Fibroblast of skin of left biceps (primary cell): ENCODE measurements at regions not wholly inside any gene's neighbourhood (a gene's known extent, or its start where the extent isn't known, plus 50 kb on each side); places are given as distances from the start of the nearest gene placed in this dataset.
A peak's percentile ranks its signal among the peaks of the same experiment; 100 is the strongest.

Experiments used
- DNase-seq, 2 experiments: peaks; one replicate each; pipeline ENCODE4 v3.0.0-alpha.2; 2013; ENCODE audit warnings: low read depth in 2 of 2

DNA sequence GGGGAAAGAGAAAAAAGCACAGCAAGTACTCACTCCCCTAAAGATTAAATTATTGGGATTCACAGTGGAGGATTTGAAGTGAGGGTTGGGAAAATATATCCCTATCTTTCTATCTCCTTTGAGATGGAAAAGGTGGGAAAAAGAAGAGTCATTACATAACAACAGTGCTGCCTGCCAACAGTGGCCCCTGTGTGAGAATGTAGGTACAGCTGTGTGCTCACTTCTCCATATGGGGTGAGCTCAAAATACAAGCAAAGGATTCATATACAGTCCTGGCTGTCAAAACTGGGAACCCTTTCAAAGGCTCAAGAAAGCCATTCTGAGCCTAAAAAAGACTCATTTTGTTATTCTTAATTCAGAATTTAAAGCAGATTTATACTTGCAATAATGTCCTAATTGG is 458.5 kb downstream of the GPAM start:
- DNase-seq: no peak

DNA sequence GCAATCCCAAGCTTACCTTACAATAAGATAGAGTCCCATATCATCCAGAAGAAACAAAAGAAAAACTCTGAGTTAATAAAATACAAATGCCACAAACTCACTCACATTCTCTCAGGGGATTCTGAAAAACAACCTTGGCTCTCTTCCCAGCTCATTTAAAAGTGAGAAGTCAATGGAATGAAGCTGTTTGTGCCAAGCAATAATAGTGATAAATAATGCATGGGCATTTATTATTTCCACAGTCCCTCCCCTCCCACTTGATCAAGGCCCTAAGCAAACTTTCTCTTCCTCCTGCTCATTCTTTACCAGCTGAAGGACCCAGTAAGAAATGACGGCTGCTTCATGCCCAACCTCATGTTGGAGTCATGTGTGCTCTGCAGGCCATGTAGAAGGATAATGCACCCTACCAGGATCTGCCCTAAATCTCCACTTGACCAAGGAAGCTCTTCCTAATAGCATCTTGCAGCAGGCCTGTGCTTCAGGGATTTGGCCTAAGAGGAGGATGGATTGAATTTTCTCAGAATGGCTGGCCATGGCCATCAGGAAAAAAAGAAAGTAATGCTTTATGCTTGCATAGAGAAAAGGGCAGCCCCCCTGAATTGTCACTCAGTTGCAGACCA is 451.3 kb downstream of the GPAM start:
- DNase-seq: no peak

GRCh38 chr10:111739125-111739873 is 444.3 kb downstream of the GPAM start:
- DNase-seq: no peak

DNA sequence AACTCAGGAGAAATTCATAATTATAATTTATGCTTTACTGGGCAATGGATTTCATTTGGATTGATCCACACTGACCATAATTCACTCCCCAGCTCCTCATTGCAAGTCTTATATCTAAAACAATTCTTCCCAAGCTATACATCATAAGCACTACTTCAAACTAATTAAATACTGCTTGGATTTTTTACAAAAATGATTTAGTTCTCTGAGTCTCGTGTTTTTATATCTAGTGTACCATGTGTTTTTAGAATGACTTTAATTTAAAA is 443.8 kb downstream of the GPAM start:
- no peak for DNase-seq

GRCh38 chr10:111745982-111746381 is 437.6 kb downstream of the GPAM start:
- no peak for DNase-seq

DNA sequence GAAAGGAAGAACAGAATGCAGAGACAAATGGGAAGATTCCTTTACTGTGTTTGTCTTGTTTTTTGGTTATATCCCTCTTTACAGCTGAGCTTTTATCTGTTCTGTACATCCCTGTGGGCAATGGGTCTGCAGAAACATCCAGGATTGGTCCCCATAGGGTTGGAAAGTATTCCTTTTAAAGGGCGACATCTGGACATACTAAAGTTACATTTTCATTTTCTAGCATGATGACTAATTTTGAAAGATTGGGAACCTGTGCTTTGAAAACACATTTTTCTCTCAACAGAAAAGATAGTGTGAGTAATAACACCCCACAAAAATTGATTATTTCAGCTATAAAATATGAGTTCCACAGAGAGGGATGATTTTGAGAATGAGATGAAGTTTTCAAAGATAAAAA is 435.8 kb downstream of the GPAM start:
- DNase-seq: peak; percentile 53 to 58

DNA sequence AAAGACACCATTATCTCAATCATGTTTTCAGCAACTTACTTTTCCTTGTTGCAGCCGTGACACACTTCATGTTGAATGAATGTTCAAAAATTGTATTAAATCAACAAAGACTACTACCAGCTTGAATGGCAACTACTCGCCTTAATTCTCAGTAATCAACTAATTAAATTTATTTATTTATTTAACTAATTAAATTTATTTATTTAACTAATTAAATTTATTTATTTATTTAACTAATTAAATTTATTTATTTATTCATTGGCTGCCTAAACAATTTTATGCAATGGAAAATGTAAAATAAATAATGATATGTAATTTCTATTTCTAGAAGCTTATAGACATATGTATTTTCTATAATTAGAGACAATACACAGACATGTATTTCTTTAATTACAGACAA is 435.4 kb downstream of the GPAM start:
- DNase-seq: no peak

DNA sequence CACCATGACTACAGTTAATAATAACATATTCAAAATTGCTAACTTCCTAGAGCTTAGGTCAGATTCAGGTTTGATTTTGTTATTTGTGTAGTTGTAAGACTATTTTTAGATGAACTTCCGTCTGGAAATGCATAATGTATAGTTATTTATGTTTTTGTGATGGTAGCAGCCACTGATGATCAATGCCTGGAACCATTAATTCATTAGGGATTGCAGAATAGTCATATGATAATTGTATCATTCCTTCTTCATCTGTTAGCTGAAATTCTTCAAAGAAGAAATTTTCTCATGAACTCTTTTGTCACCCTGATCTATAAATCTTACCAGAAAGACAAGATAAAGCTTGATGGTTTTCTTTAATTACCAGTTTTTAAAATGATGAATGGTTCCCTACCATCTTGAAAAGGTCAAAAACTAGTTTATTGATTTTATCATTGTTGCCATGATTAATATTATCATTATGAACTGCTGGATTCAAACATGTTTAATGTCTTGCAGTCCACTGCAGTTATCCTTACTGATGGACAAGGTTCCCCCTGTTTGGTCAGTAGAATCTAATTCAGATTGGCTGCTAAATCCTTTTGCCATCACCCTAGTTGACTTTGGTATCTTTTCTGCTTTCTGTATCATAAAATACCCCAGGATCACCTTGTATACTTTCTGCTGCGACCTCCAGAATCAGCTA is 433.3 kb downstream of the GPAM start:
- DNase-seq: no peak

- peak; percentile 12 to 17 for DNase-seq
Observed at GRCh38 chr10:111756217-111757061, 427.1 kb downstream of the GPAM start.

DNA sequence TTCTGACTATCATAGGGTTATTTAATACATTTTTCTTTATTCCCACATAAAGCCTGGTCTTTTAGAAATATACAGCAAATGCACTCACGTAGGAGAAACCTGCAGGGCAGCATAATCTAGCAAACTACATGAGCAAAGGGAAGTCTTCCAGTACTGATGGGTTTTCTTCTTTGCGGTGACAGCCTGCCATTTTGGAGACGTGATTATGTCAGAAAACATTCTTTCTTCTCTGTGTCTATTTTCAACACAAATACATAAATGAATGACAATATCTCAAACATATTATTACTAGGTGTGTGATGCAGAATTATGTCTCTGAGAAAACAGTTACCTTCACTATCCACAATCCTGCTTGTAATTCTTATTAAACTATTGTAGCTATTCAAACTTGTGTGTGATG is 425.0 kb downstream of the GPAM start:
- no peak for DNase-seq

DNA sequence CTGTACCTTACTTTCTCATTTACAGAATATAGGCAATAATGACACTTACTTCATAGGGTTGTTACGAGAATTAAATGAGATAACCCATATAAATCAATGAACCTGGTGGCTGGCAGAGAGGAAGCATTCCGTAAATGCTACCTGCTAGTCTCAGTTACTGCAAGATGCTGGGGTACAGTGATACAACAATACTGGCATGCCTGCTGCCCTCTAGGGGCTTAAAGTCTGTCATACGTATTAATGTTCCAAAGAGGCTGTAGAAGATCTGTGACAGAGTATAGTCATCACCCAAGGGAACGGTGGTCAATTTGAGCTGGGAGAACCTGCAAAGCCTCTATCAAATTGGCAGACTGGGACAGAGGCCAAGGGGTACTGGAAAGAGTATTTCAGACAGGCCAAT is 421.5 kb downstream of the GPAM start:
- no peak for DNase-seq

DNA sequence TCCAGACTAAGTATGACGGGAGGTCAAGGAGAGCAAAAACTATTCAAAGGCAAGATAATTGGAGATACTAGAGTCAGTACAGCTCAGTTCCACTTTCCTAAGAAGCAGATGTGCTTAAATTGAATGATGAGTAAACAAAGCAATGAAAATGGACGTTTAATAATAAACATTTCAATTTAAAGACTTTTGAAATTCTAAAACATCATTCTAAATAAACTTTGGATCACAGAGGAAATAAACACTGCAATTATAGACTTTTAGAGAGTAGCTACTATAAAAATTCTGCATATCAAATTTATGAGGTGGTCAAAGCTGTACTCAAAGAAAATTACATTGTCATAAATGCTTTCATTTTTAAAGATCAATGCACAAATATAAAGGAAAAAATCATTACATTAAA is 418.3 kb downstream of the GPAM start:
- DNase-seq: no peak

DNA sequence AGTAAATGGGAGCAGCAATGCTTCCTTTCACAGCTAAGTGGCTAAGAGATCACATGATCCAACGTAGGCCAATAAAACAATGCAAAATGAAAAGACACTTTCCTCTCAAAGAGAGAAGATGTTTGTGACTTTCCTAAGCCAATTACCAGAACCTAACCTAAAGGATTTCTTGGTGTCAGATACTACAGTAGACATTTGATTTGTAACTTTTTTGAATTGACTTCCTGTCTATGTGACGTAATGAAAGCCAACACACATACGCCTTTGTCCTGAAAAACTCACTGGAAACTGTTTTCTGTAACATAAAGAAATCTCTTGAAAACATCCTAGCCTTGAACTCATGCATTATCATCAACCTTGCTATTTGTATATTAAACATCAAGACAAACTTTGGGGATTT is 417.1 kb downstream of the GPAM start:
- no peak for DNase-seq

- DNase-seq: no peak
Observed at GRCh38 chr10:111767661-111768060, 415.9 kb downstream of the GPAM start.

- no peak for DNase-seq
Observed at GRCh38 chr10:111773950-111774349, 409.6 kb downstream of the GPAM start.

DNA sequence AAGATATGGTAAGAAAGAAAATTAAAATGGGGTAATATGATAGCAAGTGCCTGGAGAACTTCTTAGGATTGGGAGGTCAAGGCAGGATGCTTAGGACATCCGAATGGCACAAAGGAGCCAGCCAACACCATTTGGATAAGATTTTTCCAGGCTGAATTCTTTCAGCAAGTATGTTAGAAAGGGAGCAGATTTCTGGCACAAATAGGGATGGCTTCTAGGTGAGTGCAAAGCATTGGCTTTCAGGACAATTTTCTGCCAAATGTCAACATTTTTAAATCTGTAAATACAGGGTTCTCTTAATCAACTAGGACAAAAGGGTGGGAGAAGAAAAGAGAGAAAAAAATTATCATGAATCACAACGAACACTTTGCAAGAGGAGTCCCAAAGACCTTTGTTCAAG is 409.1 kb downstream of the GPAM start:
- DNase-seq: no peak

DNA sequence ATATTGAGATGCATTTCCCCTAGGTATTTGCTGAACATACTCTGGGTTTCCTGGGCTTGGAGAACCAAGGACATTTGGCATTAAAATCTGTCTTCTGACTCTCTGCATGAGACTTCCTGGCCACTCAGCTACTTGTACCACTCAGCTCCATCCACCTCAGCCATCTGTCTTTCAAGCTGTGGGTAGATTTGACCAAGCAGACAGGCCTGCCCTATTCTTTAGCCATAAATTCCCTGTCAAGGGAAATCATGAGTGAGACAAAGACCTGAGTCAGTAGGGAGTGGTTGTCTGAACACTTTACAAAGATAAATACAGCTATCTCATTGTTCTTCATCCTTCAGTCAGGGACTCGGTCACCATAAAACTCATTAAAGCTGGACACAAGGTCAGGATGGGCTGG is 399.1 kb downstream of the GPAM start:
- DNase-seq: no peak

GRCh38 chr10:111784946-111785465 is 398.6 kb downstream of the GPAM start:
- DNase-seq: no peak

DNA sequence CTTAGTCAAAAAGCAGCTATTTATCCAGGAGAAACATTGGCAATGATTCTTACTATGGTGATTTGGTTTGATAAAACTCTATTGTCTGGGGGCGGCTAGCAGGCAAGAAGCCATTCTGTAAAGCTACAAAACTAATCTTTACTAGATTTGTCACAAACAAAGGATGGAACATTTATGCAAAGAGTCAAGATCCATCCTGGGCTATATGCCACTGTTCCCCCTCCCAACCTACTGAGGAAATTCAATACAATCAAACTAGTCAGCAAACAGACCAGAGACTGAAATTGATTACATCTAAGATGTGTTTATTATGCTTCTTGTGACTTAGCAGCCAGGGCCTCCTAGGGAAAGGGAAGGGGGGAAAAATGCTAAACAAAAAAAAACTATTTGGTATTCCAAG is 397.6 kb downstream of the GPAM start:
- no peak for DNase-seq

DNA sequence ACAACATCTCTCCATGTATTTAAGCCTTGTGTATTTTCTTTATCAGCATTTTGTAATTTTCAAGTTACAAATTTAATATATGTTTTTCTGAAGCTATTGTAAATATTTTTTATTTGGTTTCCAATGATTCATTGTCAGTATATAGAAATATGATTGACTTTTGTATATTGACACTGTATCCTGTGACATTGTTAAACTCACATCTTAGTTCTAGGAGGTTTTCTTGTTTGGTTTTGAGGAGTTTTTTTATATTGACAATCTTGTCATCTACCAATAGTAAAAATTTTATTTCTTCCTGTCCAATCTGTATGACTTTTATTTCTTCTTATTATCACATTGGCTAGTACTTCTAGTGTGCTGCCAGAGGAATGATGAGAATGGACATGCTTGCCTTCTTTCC is 393.7 kb downstream of the GPAM start:
- DNase-seq: no peak

- no peak for DNase-seq
Observed at GRCh38 chr10:111801841-111802240, 381.7 kb downstream of the GPAM start.

- DNase-seq: no peak
Observed at GRCh38 chr10:111804781-111805180, 378.8 kb downstream of the GPAM start.
